Esophagus muscularis mucosa (tissue), 3 donors: ENCODE measurements at regions not wholly inside any gene's neighbourhood (a gene's known extent, or its start where the extent isn't known, plus 50 kb on each side); places are given as distances from the start of the nearest gene placed in this dataset.

Experiments used
- EP300 ChIP-seq: sonication (generic); formaldehyde crosslinking; IDR thresholded peaks from one replicate; pipeline ENCODE4 v1.6.1; 2017; ENCODE audit warnings: antibody characterized with exemption
- TF ChIP-seq, protein P1 (sequence below), 3 experiments: fragments of 200-600 bp in 2 of 3; fragments of 450-650 bp in 1 of 3; sonication (generic) in 2 of 3; IDR thresholded peaks; one replicate each; pipeline ENCODE4 v1.5.1; 2017 to 2019; ENCODE audit warnings: antibody characterized with exemption in 3 of 3, mild to moderate bottlenecking in 2 of 3, moderate library complexity in 1 of 3

DNA sequence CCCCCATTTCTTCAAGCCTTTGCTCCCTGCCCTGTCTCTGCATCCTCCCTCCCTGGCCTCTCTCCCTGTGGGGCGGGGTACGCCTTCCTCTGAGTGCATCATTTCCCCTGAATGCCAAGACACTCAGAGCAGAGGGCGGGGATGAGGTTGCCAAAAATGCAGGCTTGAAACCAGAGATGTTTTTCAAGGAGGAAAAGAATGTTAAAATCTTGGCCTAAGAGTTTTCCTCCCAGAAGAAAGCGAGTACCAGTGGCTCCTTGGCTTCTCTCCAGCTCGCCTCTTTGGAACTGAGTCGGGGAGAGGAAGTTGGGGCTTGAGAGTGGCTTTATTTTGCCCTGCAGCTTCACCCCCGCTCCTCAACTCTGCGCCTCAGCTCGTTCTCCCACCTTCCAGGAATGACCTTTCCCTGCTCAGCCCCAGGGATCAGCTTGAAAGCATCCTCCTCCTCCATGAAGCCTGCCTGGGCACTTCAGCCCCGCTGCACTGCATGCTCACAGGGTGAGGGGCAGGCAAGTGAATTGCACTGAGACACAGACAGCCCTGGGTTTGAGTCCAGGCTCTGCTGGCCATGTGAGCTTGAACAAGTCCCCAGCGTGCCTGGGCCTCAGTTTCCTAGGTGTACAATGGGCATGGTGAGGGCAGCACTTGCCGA is 57.5 kb upstream of the SORCS2 start:
- no peak for TF ChIP-seq EP300
- TF ChIP-seq, protein P1, sequence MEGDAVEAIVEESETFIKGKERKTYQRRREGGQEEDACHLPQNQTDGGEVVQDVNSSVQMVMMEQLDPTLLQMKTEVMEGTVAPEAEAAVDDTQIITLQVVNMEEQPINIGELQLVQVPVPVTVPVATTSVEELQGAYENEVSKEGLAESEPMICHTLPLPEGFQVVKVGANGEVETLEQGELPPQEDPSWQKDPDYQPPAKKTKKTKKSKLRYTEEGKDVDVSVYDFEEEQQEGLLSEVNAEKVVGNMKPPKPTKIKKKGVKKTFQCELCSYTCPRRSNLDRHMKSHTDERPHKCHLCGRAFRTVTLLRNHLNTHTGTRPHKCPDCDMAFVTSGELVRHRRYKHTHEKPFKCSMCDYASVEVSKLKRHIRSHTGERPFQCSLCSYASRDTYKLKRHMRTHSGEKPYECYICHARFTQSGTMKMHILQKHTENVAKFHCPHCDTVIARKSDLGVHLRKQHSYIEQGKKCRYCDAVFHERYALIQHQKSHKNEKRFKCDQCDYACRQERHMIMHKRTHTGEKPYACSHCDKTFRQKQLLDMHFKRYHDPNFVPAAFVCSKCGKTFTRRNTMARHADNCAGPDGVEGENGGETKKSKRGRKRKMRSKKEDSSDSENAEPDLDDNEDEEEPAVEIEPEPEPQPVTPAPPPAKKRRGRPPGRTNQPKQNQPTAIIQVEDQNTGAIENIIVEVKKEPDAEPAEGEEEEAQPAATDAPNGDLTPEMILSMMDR (IDR thresholded peaks at IDR 0.05): no peak
